ENCODE measurements at regions not wholly inside any gene's neighbourhood (a gene's known extent, or its start where the extent isn't known, plus 50 kb on each side); places are given as distances from the start of the nearest gene placed in this dataset.

DNA sequence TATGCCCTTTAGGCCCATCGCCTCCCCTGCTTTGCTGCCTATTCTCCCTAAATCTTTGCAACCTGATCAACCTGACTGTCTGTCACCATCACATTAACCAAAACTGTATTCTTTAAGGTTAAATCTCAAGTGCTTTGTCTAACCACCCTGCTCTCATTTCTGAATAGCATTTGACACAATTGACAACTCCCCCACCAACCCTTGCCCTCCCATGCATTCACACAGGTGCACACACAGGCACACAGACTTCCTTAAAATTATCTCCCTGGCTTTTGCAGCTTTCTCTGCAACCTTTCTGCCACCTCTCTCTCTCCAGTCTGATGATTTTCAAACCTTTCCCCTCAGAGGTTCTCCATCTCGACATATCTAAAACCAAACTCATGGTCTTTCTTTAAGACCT, 64.6 kb upstream of the ST8SIA3 start:
- Histone ChIP-seq H4K20me1 (ENCODE audit: low read length) (no peaks in the 10 kb centered on the region), H3K79me2 (ENCODE audit: low read length) (no peaks in the 10 kb centered on the region), H3F3A (ENCODE audit: low read length, unreplicated experiment) (no peaks in the 10 kb centered on the region), H3K4me3 (ENCODE audit: low read length) (no peak overlapping the region), H3K4me1 (ENCODE audit: insufficient read depth, low read length) (no peaks in the 10 kb centered on the region), H3K36me3 (ENCODE audit: low read depth, low read length) (no peaks in the 10 kb centered on the region), H3K4me2 (ENCODE audit: low read length) (no peak overlapping the region), H3K9me2 (replicated peaks; ENCODE audit: low read length) (no peaks in the 10 kb centered on the region), H3K27ac (ENCODE audit: low read length) (no peak overlapping the region), H3K27me3 (ENCODE audit: low read length) (peaks cover 9% of the 10 kb centered on the region; the same call in 1 of the 2 replicates), H3K9ac (ENCODE audit: low read length) (no peak overlapping the region), H3K9me3 (ENCODE audit: low read length) (no peaks in the 10 kb centered on the region), H2AFZ (ENCODE audit: low read length) (no peak overlapping the region)
- ATAC-seq = no peak
- no TSS peak for BruUV-seq (replicated peaks)
- no peak for TF ChIP-seq EZH2phosphoT487 (IDR thresholded peaks at IDR 0.05; ENCODE audit: borderline replicate concordance, low read length)
- TF ChIP-seq, protein P1, sequence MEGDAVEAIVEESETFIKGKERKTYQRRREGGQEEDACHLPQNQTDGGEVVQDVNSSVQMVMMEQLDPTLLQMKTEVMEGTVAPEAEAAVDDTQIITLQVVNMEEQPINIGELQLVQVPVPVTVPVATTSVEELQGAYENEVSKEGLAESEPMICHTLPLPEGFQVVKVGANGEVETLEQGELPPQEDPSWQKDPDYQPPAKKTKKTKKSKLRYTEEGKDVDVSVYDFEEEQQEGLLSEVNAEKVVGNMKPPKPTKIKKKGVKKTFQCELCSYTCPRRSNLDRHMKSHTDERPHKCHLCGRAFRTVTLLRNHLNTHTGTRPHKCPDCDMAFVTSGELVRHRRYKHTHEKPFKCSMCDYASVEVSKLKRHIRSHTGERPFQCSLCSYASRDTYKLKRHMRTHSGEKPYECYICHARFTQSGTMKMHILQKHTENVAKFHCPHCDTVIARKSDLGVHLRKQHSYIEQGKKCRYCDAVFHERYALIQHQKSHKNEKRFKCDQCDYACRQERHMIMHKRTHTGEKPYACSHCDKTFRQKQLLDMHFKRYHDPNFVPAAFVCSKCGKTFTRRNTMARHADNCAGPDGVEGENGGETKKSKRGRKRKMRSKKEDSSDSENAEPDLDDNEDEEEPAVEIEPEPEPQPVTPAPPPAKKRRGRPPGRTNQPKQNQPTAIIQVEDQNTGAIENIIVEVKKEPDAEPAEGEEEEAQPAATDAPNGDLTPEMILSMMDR (conservative IDR thresholded peaks at IDR 0.05; ENCODE audit: low read depth, low read length) = no peak
- no peak for TF ChIP-seq EZH2 (IDR thresholded peaks at IDR 0.05; ENCODE audit: low read length, unreplicated experiment)
- intact Hi-C loops (cut with micrococcal nuclease) = no loop called here
- no peak for DNase-seq
- ChIA-PET CTCF (no interaction called here), POLR2A (ENCODE audit: unreplicated experiment) (no interaction called here)

DNA sequence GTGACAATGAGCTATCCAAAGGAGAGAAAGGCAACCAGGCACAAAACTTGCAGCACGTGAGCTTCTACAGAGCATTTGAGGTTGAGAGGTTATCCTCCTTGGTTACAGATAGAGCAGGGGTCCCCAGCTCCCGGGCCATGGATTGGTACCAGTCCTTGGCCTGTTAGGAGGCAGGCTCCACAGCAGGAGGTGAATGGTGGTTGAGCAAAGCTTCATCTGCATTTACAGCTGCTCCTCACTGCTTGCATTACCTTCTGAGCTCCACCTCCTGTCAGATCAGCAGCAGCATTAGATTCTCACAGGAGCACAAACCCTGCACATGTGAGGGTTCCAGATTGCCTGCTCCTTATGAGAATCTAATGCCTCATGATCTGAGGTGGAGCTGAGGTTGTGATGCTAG, 57.8 kb upstream of the ST8SIA3 start:
- BruUV-seq (replicated peaks) = no TSS peak
- Histone ChIP-seq H3K9ac (ENCODE audit: low read length) (no peak overlapping the region), H3K4me1 (ENCODE audit: insufficient read depth, low read length) (no peaks in the 10 kb centered on the region), H4K20me1 (ENCODE audit: low read length) (no peaks in the 10 kb centered on the region), H3K27me3 (ENCODE audit: low read length) (peaks cover 54% of the 10 kb centered on the region), H3K9me3 (ENCODE audit: low read length) (no peaks in the 10 kb centered on the region), H3K36me3 (ENCODE audit: low read depth, low read length) (no peaks in the 10 kb centered on the region), H3F3A (ENCODE audit: low read length, unreplicated experiment) (no peaks in the 10 kb centered on the region), H2AFZ (ENCODE audit: low read length) (no peak overlapping the region), H3K4me3 (ENCODE audit: low read length) (no peak overlapping the region), H3K9me2 (replicated peaks; ENCODE audit: low read length) (no peaks in the 10 kb centered on the region), H3K79me2 (ENCODE audit: low read length) (no peaks in the 10 kb centered on the region), H3K4me2 (ENCODE audit: low read length) (no peak overlapping the region), H3K27ac (ENCODE audit: low read length) (no peak overlapping the region)
- TF ChIP-seq, protein P1 (conservative IDR thresholded peaks at IDR 0.05; ENCODE audit: low read depth, low read length) = no peak
- no peak for TF ChIP-seq EZH2phosphoT487 (IDR thresholded peaks at IDR 0.05; ENCODE audit: borderline replicate concordance, low read length)
- TF ChIP-seq EZH2 (IDR thresholded peaks at IDR 0.05; ENCODE audit: low read length, unreplicated experiment) = no peak
- ATAC-seq (no peak), DNase-seq (no peak)
- intact Hi-C loops (cut with micrococcal nuclease) = no loop called here
- POLR2A ChIA-PET (ENCODE audit: unreplicated experiment) = no interaction called here
- CTCF ChIA-PET = no interaction called here

DNA sequence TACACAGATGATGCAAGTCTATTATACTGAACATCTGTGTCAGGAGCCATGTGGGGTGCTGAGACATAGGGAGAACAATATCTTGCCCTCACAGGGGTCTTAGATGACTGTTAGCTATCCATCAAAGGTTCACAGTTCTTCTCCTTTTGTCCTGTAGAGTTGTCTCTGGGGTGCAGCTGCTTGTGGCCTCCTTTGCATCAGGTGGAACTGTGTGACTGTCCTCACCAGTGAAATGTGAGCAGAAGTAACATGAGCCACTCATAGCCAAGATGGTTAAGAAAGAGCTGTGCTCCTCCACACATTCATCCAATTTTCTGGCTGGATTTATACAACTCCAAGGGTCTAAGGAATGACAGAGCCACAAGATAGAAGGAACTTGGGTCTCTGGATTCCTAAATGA, 56.0 kb upstream of the ST8SIA3 start:
- no peaks in the 10 kb centered on the region for H3K36me3 ChIP-seq (ENCODE audit: low read depth, low read length)
- ATAC-seq (no peak), DNase-seq (no peak)
- H3K4me1 ChIP-seq (ENCODE audit: insufficient read depth, low read length) = no peaks in the 10 kb centered on the region
- no peaks in the 10 kb centered on the region for H3F3A ChIP-seq (ENCODE audit: low read length, unreplicated experiment)
- no peak overlapping the region for H3K4me2 ChIP-seq (ENCODE audit: low read length)
- BruUV-seq (replicated peaks) = no TSS peak
- H3K27me3 ChIP-seq (ENCODE audit: low read length) = peaks cover 68% of the 10 kb centered on the region
- H3K4me3 ChIP-seq (ENCODE audit: low read length) = no peak overlapping the region
- H4K20me1 ChIP-seq (ENCODE audit: low read length) = no peaks in the 10 kb centered on the region
- H3K9me2 ChIP-seq (replicated peaks; ENCODE audit: low read length) = no peaks in the 10 kb centered on the region
- H3K9me3 ChIP-seq (ENCODE audit: low read length) = no peaks in the 10 kb centered on the region
- no peak overlapping the region for H3K27ac ChIP-seq (ENCODE audit: low read length)
- POLR2A ChIA-PET (ENCODE audit: unreplicated experiment) = no interaction called here
- CTCF ChIA-PET = no interaction called here
- intact Hi-C loops (cut with micrococcal nuclease) = no loop called here
- H2AFZ ChIP-seq (ENCODE audit: low read length) = no peak overlapping the region
- no peak for TF ChIP-seq EZH2phosphoT487 (IDR thresholded peaks at IDR 0.05; ENCODE audit: borderline replicate concordance, low read length)
- no peaks in the 10 kb centered on the region for H3K79me2 ChIP-seq (ENCODE audit: low read length)
- no peak overlapping the region for H3K9ac ChIP-seq (ENCODE audit: low read length)
